GM18867 (cell line): ENCODE measurements at regions not wholly inside any gene's neighbourhood (a gene's known extent, or its start where the extent isn't known, plus 50 kb on each side); places are given as distances from the start of the nearest gene placed in this dataset.

Source experiments
- ATAC-seq: cut with Tn5 transposase; IDR thresholded peaks from one replicate; pipeline ENCODE4 v1.9.1; 2021; ENCODE audit warnings: mild to moderate bottlenecking, moderate library complexity; ENCODE audit not compliant: unreplicated experiment

- ATAC-seq = no peak
Measured at GRCh38 chr7:26487780-26488515, 196.3 kb downstream of the SNX10 start.

GRCh38 chr7:26489391-26489790, 197.7 kb downstream of the SNX10 start:
- ATAC-seq = no peak

GRCh38 chr7:26489906-26490639, 198.4 kb downstream of the SNX10 start:
- ATAC-seq = no peak

DNA sequence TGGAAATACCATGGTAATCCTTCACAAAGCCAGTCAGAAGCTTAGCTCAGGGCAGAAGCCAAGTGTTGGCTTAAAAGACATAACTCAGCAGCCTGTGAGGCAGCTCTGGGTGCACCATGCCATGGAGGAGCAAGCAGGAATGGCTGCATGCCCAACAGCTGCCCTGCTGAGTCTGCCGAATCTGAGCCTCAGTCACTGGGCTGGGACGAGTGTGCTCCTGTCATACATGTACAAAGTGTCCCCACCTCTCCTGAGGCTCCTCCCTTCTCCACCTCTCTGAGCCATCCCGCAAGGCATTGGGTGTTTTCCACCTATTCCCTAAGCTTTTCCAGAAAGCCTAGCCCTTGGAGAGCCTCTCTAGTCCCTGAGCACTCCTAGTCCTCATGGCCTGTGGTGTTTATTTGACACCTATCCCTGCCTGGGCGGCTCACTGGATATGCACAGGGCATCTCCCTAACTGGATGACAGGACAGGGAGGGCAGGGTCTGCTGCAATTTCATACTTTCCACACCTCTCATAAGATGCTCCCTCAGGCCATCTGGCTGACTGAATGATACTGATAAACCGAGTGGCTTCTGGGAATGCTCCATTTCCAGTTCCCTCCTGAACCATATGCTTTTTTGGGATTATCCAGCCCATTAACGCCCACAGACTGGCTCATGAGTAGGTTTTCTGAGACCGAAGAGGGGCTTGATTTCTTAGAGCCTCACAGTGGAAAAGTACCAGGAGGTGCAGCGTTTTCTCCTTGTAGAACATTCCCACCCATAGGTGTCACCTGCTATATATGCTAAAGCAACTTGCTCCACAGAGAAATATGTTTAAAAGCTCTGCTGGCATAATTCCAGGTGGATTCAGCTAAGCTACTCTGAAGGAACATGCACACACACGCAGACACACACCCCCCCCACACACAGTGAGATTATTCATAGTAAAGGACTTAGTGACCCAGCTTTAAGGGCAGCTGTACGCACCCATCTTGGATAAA, 199.3 kb downstream of the SNX10 start:
- no peak for ATAC-seq

DNA sequence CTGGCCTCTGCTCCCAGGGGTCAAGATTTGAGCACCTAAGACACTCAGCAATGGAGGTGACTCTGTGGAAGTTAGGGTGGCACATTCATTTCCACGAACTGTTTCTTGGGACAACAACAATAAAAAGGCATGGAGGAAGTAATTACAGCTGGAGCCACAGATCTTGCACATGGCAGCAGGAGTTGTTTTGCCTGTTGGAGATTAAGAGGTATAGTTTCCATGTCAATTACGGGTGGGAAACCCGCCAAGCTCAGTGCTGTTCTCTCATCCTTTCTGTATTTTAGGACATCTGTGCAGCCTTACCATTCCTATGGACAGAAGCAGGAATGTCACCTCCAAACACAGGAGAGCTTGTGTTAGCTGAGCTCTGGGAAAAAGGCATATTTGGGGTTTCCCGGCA, 201.2 kb downstream of the SNX10 start:
- no peak for ATAC-seq

GRCh38 chr7:26493737-26494428, 202.2 kb downstream of the SNX10 start:
- ATAC-seq = no peak

DNA sequence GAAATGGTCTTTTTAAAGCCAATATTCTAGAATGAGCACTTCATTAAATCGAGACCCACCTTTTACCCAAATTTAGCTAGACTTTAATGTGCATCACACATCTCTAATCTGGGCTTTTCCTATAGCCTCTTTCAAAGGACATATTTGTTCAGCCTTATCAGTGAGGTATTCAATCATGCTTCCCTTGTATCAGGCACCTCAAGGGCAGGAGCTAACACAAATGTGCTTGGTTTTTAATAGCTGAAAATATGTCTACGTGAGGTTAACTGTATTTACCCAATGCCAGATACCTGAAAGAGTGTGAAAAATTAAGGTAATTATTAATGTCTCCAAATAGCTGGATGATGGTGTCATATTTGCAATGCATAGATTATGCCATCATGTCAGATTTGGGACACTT, 203.9 kb downstream of the SNX10 start:
- no peak for ATAC-seq

- ATAC-seq = no peak
Measured at GRCh38 chr7:26497801-26498596, 206.3 kb downstream of the SNX10 start.

DNA sequence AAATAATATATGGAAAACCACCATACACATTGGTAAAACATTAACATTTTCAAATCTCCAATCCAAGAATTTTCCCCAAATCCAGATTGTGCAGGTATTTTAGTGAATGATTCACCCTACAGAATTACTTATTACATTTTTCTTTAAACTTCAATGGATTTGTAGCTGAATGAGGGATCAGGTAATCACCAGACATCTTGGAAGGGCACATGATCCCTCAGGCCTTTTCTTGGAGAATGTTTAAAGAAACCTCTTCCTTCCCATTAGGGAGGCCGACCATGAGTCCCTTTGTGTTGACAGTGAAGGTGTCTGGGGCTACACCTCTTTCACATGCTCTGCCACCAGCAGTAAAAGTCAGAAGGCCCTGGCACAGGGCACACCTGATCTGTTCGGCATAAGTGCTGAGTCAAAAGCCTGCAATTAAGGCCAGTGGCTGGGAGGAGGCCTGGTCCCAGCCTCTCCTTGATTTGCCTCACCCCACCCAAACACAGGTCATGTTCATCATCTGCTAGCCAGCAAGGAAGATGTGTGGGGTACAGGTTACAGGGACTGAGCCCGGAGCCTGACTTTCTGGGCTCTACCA, 207.7 kb downstream of the SNX10 start:
- no peak for ATAC-seq

- ATAC-seq = peak; percentile 46
Measured at GRCh38 chr7:26500749-26501352, 209.2 kb downstream of the SNX10 start.

DNA sequence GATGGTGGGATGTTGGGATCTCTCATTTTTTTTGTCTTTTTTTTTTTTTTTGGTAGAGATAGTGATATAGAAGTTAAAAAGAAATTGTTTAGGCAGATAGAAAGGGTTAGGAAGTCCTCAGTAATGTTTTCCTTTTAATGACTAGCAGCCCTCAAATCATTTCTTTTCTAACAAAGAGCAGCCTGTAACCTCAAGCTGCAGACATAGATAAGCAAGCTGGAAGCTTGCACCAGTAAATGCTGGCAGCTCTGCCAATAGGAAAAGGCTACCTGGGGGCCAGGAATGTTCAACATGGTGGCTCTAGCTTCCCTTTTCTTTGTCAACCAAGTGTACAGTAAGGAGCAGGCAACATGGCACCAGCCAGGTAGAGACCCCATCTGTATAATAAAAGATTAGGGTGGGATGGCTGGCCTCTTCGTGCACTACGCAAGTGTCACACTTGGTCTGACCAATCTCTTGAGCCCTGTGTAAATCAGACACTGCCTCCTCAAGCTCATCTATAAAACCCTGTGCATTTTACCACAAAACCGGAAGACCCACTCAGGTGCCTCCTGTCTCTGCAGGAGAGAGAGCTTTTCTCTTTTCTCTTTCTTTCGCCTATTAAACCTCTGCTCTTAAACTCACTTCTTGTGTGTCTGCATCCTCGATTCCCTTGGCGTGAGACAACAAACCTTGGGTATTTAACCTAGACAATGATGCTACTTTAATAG, 212.9 kb downstream of the SNX10 start:
- ATAC-seq = no peak

GRCh38 chr7:26506196-26506595, 214.5 kb downstream of the SNX10 start:
- no peak for ATAC-seq

- ATAC-seq = no peak
Measured at GRCh38 chr7:26507108-26507987, 215.7 kb downstream of the SNX10 start.

- no peak for ATAC-seq
Measured at GRCh38 chr7:26508481-26508880, 216.8 kb downstream of the SNX10 start.

DNA sequence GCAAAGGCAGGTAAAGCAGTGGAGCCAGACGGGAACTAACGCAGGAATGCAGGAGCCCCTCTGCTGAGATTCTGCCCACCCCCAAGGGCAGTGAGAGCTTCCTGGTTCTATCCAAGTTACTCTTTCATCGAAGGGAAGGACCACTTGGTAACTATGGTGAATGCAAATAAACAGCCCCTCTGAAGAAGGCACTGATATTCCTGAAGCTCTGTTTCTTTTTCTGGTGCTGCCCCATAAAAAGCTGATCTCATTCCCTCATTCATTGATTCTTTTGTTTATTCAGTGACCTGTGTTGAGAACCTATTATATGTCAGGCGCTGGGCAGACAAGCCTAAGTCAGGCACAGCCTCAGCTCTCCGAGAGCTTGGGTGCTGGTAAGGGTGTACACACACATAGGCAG, 217.3 kb downstream of the SNX10 start:
- no peak for ATAC-seq

DNA sequence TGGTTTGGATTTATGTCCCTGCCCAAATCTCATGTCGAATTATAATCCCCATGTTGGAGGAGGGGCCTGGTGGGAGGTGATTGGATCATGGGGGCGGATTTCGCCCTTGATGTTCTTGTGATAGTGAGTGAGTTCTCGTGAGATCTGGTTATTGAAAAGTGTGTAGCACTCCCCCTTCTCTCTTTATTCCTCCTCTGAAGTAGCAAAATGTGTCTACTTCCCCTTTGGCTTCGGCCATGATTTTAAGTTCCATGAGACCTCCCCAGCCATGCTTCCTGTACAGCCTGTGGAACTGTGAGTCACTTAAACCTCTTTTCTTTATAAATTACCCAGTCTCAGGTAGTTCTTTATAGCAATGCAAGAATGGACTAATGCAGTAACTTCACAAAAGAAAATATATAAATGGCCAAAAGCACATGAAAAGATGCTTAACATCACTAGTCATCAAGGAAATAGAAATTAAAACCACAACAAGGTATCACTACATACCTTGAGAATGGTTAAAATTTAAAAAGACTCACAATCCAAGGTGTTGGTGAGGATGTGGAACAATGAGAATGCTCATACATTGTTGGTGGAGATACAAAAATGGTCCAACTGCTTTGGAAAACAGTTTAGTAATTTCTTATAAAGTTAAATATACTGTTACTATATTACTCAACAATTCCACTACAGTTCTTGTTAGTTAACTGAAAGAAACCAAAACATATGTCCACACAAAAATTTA, 218.7 kb downstream of the SNX10 start:
- no peak for ATAC-seq

DNA sequence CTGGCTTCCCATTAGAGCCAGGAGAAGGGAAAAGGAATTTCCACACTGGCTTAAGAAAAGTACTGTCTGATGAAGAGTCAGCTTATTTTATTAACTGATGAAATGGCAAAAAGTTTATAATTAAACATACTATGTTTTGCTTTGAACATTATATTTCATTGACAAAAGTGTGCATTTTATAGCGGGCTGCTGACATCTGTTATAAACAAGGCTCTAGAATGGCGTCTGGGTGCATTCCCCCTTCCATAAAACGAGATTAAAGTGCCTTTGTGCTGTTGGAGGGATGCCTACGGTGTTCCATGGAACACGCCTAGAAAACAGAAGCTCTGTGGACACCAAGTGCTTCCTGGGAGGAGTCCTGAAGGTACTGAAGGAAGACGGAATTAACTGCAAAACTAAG, 220.2 kb downstream of the SNX10 start:
- ATAC-seq = no peak
